NCI-H1436 treated with DMSO at 0.1 percent for 48 hours (cell line): ENCODE measurements at regions not wholly inside any gene's neighbourhood (a gene's known extent, or its start where the extent isn't known, plus 50 kb on each side); places are given as distances from the start of the nearest gene placed in this dataset.

Source experiments
- DNase-seq: peaks from one replicate; lab custom pipeline; 2025; lab: John Stamatoyannopoulos, UW

DNA sequence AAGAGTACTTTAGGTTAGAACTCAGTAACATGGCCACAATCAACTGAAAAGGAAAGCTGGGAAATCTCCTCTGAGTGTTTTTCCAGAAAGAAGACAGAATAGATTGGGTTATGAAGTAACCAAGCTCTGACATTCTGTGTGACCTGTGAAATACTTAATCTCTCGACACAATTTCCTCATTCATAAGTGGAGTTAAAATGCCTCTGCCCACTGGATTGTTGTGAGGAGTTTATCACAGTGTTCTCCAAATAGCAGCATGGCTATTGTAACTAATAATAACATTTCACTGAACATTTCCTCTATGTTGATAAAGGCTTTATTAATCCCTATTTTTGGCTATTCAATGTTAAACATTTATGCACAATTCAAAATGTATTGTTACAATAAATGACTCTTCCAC is 311.0 kb downstream of the GABRB2 start:
- DNase-seq: no peak

DNA sequence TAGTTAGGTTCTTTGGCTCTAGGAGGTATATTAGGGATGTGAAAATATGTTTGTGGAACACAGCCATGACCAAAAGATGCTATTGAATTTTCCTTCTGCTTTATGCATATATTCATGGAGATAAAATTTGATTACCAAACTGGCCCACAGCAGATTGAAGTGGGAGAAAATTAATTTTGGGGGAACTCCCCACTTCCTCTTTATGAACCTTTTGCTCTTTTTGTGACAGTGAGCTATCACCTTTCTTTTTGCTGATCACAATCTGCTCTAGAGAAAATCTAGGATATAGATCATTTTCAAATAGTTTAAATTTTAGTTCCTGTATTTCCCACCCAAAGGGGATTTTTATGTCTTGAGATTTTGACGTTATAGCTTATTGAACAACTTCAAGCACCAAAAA is 313.0 kb downstream of the GABRB2 start:
- no peak for DNase-seq

DNA sequence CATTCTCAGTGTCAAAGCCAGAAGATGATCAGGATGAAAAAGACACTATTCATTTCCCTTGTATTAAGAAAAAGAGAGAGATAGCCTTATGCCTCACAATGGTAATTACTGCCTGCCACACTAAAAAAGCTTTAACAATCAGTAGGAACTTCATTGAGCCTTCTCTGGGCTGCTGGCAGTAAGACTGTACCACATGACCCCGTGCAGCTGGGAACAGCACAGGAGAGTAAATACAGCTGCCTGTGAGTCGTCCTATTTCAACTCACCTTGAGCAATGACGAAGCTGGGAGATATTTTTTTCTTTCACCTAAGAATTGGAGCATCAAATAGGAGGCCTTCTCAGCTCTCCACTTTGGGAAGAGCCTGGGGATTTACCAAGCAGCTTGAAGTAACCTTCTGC is 316.3 kb downstream of the GABRB2 start:
- DNase-seq: peak; percentile 75

DNA sequence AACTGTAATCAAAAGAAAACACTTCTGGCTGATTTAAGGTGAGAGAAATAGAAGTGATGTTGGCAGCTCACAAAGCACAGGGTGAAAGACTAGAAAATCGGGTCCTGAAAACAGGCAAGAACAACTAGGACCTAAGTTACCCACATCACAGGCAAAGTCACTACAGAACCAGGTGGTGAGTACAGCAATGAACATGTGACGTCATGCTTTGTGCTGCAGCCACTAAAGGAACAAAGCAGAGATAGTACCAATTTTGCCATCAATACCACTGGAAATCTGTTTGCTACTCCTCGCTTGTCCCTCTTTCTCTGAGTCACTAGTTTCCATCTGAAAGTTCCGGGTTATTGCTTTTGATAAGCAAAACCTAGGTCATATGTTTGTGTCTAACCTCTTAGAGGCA is 326.7 kb downstream of the GABRB2 start:
- no peak for DNase-seq

DNA sequence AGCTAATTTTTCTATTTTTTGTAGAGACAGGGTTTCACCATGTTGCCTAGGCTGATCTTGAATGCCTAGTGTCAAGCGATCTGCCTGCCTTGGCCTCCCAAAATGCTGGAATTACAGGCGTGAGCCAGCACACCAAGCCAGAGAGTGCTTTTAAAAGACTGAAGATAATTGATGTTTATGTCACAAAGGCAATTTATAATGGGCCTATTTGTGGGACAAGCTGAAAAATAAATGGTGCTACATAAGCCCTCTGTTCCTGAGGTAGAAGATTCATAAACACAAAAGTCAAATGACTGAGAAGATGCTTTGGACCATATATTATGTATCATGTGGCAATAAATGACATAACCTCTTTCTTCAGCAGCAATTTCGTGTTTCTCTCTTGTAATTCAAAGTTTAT is 329.6 kb downstream of the GABRB2 start:
- no peak for DNase-seq

DNA sequence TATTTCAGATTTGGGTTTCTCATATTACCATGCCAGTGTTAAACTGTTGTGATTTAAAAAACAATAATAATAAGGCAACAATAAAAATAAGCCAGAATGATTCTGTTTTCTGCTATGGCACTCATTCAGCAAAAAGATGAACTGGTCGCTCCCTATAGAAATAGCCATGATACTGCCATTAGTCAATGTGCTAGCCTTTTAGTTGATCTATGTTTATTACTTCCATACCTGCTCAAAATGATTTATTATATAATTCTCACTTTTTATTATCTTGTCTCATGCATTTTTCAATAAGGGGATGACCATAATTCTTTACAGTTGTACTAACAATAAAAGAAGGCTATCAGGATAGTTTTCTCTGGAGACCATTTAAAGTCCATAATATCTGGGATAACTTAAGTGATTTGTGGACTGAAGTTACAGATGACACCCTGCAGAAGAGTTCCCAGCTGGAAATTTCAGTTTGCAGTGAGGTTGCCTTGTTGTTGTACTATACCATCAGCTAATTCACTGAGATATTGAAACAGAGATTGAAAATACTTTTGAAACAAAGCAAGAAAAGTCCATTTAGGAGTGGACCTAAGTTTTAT is 334.3 kb downstream of the GABRB2 start:
- no peak for DNase-seq

DNA sequence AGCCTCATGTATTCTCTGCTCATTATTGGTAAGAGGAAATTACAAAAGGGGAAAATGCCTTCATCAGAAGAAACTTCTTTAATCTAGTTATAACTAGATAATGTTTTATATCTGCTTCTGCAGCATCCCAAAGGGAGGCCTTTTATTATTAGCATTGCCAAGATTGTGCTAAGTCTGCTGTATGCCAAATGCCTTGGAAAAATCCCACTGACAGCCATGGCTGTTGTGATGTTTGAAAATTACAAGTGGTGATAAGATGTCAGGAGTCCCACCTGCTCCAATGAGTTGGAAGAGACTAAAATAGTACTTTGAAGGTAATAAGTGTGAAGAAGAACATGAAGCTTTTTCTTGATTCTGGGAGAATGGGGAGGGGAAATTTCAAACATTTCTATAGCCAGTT is 345.0 kb downstream of the GABRB2 start:
- no peak for DNase-seq

DNA sequence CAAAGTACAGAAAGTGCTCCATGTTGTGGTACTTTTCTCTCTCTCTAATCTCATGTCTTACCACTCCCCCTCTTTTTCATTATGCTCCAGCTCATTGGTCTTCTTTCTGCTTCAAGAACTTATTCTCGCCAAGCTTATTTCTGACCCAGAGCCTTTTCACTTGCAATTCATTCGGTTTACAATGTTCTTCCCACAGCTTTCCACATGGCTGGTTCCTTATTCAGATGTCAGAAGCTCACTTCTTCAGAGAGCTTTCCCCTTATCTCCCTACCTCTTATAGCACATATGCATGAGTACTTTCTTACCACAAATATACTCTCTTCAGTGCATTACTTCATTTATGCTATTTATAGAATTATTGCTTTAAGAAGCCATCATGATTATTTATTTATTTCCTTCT is 338.8 kb upstream of the ATP10B start:
- DNase-seq: no peak

DNA sequence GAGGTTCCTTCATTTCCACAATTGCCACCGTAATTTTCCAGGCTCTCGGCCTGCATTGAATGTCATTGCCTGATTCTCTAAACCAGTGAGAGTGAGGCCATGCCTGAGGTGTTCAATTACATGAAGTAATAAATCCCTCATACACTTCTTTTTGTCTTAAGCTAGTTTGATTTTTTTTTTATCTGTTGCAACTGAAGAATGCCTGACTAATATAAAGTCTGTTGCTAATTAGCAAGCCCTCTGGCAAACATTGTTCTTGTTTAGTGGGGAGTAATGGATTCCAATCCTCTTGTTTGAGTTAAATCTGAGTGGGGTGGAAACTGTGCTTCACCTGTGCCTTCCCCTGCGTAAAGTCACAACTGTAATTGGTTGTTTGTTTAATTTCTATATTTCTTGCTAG is 338.1 kb upstream of the ATP10B start:
- DNase-seq: no peak

DNA sequence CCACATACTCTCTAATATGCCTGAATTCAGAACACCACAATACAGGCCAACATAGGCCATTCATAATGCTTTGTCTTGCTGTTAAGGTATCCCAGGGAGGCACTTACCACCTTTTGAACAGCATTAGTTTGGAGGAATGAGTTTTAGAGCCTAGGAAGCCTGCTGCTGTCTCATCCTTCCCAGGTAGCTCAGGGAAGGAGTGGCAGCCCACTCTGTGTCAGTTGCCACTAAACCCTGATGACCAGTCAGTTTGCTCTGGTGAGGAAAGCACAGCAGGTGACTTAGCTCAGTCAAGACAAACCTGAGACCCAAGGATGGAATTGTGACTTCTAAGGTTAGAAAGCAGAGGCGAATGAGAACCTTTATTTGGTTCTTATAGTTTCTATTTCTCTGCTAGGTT is 337.4 kb upstream of the ATP10B start:
- no peak for DNase-seq

DNA sequence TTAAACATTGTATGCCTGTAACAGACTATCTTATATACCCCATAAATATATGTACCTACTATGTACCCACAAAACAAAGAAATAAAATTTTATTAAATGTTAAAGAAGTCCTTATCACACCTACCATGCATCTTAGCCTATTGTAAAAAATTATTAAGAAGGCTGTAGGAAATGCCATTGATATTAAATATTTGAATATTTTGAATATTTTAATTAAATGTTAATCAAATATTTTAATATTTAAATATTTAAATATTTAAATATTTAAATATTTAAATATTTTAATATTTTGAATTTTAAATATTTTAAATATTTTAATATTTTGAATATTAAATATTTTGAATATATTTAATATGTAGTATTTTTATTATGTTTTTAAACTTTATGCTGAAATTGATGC is 331.5 kb upstream of the ATP10B start:
- DNase-seq: no peak

DNA sequence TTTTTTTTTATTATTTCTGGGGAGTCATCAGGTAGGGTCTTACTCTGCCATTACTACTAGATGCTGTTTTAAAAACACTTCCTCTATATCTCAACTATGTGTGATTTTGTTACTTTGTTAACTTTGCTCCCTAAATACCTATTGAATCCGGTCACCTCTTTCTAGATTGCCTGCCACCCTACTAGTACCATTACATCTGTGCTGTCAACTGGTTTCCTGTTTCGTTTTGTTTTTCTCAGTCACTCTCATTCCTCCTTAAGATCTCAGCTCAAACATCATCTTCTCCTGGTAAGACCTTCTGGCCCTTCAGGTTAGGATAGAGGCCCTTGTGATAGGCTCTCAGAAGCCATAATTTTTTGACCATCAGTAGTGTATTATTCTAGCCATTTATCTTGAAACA is 324.2 kb upstream of the ATP10B start:
- no peak for DNase-seq

DNA sequence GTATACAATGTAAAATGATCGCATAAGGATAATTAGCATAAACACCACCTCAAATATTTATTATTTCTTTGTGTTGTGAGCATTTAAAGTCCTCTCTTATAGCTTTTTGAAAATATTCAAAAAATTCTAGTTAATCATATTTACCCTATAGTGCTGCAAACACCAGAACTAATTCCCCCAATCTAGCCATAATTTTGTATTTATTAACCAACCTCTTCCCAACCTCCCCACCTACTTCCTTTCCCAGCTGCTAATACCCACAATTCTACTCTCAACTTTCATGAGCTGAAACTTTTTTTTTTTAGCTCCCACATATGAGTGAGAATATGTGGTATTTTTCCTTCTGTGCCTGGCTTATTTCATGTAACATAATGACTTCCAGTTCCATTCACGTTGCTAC is 317.8 kb upstream of the ATP10B start:
- no peak for DNase-seq

DNA sequence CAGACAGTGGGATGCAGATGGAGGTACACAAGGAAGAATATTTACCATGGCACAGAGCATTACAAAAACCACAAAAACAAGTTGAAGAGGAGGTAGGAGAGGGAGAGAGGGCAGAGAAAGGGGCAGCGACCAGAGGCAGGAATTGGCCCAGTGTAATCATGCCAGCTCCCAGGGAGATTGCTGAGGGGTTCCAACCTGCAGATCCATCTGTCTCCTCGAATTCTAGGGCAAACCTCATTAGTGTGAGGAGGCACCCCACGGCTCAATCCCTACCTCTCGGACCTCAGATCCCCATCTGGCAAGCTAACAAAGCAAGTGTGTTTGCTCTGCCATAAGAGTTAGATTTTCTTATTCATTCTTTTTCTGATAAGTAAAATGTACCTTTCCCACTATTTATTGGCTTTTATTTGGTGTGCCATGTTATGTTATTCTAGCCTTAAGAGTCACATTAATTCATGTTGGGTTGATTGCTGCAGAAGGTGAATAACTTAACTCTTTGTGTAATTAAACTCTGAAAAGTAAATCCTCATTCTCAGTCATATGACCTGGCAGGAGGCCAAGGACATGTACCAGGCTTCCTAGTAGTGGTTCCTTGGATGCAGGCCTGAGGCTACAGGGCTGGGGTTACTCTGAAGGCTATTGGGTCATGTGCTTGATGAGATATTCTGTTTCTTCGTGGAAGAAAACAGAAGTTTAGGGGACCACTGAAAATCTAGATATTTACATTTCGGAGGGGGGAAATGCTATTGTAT is 315.2 kb upstream of the ATP10B start:
- DNase-seq: no peak

DNA sequence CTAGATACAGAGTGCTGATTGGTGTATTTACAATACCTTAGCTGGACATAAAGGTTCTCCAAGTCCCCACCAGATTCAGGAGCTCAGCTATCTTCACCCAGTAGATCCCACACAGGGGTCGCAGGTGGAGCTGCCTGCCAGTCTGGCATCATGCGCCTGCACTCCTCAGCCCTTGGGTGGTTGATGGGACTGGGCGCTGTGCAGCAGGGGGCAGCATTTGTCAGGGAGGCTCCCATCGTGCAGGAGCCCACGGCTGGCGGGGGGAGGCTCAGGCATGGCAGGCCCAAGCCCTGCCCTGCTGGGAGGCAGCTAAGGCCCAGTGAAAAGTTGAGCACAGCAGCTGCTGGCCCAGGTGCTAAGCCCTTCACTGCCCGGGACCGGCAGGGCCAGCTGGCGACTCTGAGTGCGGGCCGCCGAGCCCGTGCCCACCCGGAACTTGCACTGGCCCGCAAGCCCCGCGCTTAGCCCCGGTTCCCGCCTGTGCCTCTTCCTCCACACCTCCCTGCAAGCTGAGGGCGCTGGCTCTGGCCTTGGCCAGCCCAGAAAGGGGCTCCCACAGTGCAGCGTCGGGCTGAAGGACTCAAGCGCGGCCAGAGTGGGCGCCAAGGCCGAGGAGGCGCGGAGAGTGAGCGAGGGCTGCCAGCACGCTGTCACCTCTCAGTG is 314.1 kb upstream of the ATP10B start:
- no peak for DNase-seq

DNA sequence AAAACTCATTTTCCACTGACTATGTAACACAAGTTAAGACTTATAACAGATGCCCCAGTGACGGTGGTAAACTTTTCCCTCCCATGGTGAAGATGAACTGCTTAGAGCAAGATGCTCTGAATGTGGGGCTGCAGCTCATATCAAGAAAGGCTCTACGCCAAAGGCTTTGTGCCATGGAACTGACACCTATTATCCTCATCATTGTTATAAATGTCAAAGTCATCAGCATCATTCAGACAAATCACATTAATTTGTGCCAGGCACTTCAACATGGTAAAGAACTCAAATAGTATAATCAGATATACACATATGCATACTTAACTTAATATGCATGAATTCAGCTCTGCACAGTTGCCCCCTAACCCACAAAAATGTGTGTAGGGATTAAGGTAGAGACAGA is 305.9 kb upstream of the ATP10B start:
- no peak for DNase-seq

DNA sequence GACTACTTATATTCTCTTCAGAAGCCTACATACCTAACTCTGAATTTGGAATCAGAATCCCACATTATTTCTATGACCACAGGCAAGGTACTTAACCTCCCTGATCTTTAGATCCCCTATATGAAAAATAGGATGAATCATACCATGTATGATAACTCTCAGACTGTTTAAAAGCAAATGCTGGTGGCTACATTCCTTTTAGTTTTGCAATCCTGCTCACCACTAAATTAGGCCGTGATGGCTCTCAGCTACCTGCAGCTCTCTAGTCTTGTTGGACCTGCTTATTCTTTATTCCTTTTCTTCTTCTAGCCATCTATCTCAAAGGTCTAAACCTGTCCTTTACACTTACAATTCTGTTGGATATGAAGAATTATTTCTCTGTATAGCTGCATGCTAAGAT is 303.4 kb upstream of the ATP10B start:
- DNase-seq: no peak

DNA sequence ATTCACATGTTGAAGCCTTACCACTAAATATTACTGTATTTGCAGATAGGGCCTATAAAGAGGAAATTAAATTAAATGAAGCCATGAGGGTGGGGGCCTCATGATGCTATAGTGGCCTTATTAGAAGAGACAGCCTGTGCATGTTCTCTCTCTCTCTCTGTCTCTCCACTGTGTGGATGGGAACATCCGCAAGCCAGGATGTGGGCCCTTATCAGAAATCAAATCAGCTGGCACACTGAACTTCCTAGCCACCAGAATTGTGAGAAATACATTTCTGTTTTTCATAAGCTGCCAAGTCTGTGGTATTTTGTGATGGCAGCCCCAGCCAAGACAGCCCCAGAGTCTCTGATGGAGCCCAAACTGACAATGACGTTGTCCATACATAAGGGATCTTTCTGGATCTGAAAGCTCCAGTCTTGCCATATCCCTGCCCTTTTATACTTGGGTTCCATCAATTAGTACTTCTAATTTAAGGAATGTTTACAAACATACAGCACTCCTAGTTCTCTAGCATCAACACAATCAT is 300.5 kb upstream of the ATP10B start:
- no peak for DNase-seq

DNA sequence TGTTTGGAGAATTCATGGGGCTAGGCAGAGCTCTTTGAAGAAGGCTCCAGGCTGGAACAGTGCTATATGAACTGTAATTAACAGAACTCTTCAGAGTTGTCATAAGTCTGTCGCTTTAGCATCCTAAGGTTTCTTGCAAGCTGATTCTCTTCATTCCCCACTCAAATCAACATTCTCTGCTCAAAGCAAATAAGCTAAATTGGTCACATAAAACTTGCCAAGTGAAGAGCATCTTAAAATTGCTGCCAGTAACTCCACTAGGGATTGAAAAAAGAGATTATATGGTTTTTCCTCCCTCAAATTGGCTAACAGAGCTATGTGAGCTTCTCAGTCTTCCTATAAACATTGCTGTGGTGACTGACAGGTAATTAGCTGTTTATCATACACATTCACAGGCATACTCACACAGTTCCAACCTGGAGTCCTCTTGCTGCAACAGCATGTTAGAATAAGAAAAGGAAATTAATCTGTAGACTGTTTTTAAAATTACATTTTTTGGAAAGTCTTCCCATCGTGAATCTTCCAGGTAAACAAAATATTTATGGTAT is 298.5 kb upstream of the ATP10B start:
- DNase-seq: no peak

DNA sequence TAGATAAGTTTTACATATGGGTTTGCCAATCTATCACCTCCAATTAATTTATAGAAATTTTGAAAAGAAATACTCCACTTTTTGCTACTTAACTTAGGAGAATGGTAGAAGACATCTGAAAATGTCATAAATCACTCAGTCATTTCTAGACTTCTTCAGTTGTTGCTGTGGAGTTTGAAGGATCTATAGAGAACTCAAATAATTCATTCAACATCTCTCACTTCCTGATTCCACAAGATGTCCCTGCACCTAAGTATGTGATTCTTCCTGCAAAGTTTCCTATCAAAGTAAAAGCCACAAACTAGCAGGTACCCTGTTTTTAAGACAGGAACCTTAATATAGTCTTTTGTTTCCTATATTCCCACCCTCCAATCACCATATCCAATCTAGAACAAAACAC is 297.1 kb upstream of the ATP10B start:
- DNase-seq: no peak

DNA sequence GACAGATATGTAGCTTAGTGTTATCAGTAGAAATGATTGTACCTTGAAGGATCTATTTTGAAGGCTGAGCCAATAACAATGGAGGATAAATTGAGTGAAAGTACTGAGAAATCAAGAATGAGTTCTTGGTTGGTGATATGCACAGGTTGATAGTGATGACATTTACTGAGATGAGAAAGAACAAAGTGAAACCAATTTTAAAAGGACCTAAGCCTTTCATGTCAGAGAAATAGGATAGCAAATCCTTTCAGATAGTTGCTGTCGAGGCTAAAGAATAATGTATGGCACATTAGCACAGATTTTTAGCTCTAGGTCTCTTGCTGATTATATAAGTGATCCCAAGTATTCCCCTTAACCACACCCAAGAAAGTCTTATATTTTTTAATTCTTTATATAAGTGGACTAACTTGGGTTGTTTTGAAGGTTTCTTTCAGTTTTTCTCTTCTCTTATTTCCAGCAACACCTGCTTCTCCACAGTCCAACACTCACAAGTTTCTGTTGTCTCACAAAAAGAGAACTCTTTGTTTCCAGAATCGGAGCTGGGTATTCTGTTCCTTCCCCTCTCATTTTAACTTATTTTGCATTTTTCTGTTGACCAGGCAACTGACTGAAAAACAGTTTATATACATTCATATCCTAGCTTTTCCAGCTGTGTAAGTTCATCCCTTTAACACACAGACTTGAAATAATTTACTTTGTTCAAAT is 286.9 kb upstream of the ATP10B start:
- DNase-seq: no peak

DNA sequence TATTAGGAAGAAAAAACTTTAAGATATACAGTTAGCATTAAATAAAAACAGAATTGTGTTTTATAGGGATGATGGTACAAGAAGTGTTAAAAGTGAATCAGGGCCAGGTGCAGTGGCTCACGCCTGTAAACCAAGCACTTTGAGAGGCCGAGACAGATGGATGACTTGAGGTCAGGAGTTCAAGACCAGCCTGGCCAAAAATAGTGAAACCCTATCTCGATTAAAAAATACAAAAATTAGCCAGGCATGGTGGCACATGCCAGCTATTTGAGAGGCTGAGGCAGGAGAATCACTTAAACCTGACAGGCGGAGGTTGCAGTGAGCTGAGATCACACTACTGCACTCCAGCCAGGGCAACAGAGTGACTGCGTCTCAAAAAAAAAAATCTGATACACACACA is 282.9 kb upstream of the ATP10B start:
- DNase-seq: no peak

DNA sequence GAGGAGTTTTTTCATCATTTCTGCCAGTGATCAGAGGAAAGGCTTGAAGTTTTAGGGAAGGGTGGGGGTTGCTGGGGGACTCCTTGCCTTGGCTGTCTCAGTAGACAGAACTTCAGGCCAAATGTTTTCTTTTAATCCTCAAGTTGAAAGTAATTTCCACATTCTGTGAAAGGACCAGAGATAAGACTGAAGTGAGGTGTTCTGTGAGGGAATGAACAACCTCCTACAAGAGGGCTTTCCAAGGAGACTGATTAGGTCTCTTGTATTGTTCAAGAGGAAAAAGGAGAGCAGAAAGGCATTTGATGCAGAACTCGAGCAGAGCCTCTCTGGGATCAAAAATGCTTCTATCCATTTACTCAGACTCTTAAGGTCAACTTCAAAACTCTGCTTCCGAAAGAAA is 282.1 kb upstream of the ATP10B start:
- DNase-seq: no peak
